ENCODE measurements at regions not wholly inside any gene's neighbourhood (a gene's known extent, or its start where the extent isn't known, plus 50 kb on each side); places are given as distances from the start of the nearest gene placed in this dataset.

GRCh38 chr7:156582591-156583123 lies 57.9 kb upstream of the RNF32 start:
- intact Hi-C loops (cut with micrococcal nuclease) (no loop called here), dilution Hi-C loops (cut with MboI; ENCODE audit: extremely low pct_ligation_motif_present, low sequenced_read_pairs) (no loop called here)
- Histone ChIP-seq H3K27ac (ENCODE audit: insufficient read depth, low read depth, low read length) (no peak overlapping the region), H3K4me1 (ENCODE audit: control insufficient read depth, extremely low read depth, insufficient read depth, low read length) (no peaks in the 10 kb centered on the region), H3K4me3 (replicated peaks in 1 of 3; ENCODE audit: insufficient read depth in 1 of 3, low read depth in 1 of 3, low read length in 3 of 3) (no peak overlapping the region), H3K4me2 (ENCODE audit: insufficient read depth, low read length) (no peak overlapping the region), H3K9ac (replicated peaks; ENCODE audit: extremely low read depth, insufficient read depth, low read length) (no peak overlapping the region), H3K79me2 (ENCODE audit: control insufficient read depth, insufficient read depth, low read length) (no peaks in the 10 kb centered on the region), H4K20me1 (replicated peaks; ENCODE audit: control insufficient read depth, extremely low read depth, insufficient read depth, low read length) (no peaks in the 10 kb centered on the region), H3K27me3 (ENCODE audit: control insufficient read depth in 2 of 2, insufficient read depth in 2 of 2, low read length in 2 of 2) (no peaks in the 10 kb centered on the region), H3K9me3 (replicated peaks; ENCODE audit: control insufficient read depth, insufficient read depth, low read length) (no peaks in the 10 kb centered on the region), H2AFZ (ENCODE audit: low read depth, low read length) (no peak overlapping the region), H3K9me1 (replicated peaks; ENCODE audit: control insufficient read depth, extremely low read depth, insufficient read depth, low read length) (no peaks in the 10 kb centered on the region), H3K36me3 (ENCODE audit: control insufficient read depth in 2 of 2, extremely low read depth in 1 of 2, insufficient read depth in 2 of 2, low read length in 2 of 2) (no peaks in the 10 kb centered on the region)
- BruUV-seq (replicated peaks): no TSS peak
- ChIA-PET CTCF (no interaction called here), POLR2A (no interaction called here)
- TF ChIP-seq POLR2A (IDR thresholded peaks at IDR 0.05; ENCODE audit: low read depth, low read length) (no peak), POLR2AphosphoS5 (IDR thresholded peaks at IDR 0.05; ENCODE audit: insufficient read depth, low read depth, low read length) (no peak), EZH2 (IDR thresholded peaks at IDR 0.05; ENCODE audit: borderline replicate concordance, low read depth, low read length, severe bottlenecking) (no peak), MYC (IDR thresholded peaks at IDR 0.05; ENCODE audit: low read depth, low read length) (no peak), JUN (IDR thresholded peaks at IDR 0.05; ENCODE audit: borderline replicate concordance, insufficient read depth, insufficient read length, low read depth) (no peak), FOS (IDR thresholded peaks at IDR 0.05; ENCODE audit: borderline replicate concordance, insufficient read depth, low read length) (no peak), CTCF (IDR thresholded peaks at IDR 0.05; ENCODE audit: extremely low read depth in 1 of 2, insufficient read depth in 1 of 2, low read depth in 1 of 2, low read length in 2 of 2) (no peak), MAX (IDR thresholded peaks at IDR 0.05; ENCODE audit: insufficient read depth, insufficient read length) (no peak)
- DNase-seq (ENCODE audit: low read depth, low spot score): no peak
- no peak for FAIRE-seq
